T-helper 2 cell treated with Interferon-gamma antibody and Interleukin-4, amounts not matched to agents 100 ng/mL and 5 ng/mL, for 36 hours (primary cell): ENCODE measurements at regions not wholly inside any gene's neighbourhood (a gene's known extent, or its start where the extent isn't known, plus 50 kb on each side); places are given as distances from the start of the nearest gene placed in this dataset.

Experiments used
- intact Hi-C: fragments of 100-400 bp; cut with micrococcal nuclease; formaldehyde crosslinking; loops from one replicate; pipeline ENCODE4 v1.15.1; 2023

DNA sequence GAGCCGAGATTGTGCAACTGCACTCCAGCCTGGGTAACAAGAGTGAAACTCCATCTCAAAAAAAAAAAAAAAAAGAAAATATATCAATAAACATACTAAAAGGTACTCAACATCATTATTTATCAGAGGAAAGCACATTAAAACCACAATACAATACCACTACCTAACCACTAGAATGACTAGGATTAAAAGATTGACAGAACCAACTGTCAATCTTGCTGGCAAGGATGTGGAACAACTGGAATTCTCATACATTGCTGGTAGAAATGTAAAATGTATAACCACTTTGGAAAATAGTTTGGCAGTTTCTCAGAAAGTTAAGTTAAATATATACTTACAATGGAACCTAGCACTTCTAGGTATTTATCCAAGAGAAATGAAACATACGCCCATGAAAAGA is 88.6 kb downstream of the B3GNT2 start:
- intact Hi-C loops: no loop called here

DNA sequence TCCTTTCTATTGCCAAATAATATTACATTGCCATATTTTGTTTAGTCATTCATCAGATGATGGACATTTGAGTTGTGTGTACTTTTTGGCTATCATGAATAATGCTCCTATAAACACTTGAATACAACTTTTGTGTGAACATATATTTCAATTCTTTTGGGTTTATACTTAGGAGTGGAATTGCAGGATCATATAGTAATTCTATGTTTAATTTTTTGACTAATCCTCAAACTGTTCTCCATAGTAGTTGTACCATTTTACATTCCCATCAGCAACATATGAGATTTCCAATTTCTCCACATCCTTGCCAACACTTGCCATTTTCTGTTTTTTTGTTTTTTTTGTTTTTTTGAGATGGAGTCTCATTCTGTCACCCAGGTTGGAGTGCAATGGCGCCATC is 87.2 kb downstream of the B3GNT2 start:
- intact Hi-C loops: no loop called here

DNA sequence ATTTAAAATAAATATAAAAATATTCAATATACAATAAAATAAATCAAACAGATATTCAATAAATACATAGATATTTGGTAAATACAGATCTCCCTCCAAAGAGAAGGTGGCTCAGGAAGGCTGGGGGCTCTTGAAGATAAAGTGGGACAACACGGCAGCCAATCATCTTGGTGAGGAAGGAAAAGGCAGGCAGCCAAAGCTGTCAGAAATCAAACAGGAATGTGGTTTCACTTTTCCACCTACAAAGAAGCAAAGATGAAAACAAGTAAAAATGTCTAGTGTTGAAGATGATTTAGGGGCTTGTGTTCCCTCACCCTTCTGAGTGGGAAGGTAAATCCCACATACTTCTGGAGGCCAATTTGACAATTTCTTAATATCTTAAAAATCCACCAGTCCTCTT is 85.7 kb downstream of the B3GNT2 start:
- intact Hi-C loops: no loop called here

DNA sequence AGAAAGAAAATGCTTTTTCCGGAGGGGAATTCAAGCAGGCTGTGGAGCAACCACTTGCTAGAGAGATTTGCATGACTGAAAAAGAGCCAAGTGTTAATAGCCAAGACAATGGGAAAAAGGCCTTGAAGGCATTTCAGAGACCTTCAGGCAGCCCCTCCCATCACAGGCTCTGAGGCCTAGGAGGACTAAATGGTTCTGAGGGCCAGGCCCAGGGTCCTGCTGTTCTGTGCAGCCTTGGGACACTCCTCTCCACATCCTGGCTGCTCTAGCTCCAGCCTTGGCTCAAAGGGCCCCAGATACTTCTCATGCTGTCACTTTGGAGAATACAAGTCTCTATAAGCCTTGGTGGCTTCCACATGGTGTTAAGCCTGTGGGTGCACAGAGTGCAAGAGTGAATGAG is 81.8 kb downstream of the B3GNT2 start:
- intact Hi-C loops: no loop called here
